ENCODE measurements at regions not wholly inside any gene's neighbourhood (a gene's known extent, or its start where the extent isn't known, plus 50 kb on each side); places are given as distances from the start of the nearest gene placed in this dataset.

GRCh38 chr1:208565756-208566440 lies 321.7 kb upstream of the PLXNA2 start:
- Mint-ChIP-seq H3K36me3 (ENCODE audit: insufficient read depth) (no peaks in the 10 kb centered on the region), H3K4me3 (ENCODE audit: low read depth) (no peak overlapping the region), H3K27ac (no peak overlapping the region), H3K9me3 (ENCODE audit: low read depth) (peaks cover 8% of the 10 kb centered on the region), H3K27me3 (peaks cover 9% of the 10 kb centered on the region), H3K4me1 (ENCODE audit: low read depth) (no peaks in the 10 kb centered on the region)
- no peak for DNase-seq (ENCODE audit: low spot score, unreplicated experiment)
- TF ChIP-seq, protein P1, sequence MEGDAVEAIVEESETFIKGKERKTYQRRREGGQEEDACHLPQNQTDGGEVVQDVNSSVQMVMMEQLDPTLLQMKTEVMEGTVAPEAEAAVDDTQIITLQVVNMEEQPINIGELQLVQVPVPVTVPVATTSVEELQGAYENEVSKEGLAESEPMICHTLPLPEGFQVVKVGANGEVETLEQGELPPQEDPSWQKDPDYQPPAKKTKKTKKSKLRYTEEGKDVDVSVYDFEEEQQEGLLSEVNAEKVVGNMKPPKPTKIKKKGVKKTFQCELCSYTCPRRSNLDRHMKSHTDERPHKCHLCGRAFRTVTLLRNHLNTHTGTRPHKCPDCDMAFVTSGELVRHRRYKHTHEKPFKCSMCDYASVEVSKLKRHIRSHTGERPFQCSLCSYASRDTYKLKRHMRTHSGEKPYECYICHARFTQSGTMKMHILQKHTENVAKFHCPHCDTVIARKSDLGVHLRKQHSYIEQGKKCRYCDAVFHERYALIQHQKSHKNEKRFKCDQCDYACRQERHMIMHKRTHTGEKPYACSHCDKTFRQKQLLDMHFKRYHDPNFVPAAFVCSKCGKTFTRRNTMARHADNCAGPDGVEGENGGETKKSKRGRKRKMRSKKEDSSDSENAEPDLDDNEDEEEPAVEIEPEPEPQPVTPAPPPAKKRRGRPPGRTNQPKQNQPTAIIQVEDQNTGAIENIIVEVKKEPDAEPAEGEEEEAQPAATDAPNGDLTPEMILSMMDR (IDR thresholded peaks at IDR 0.05; ENCODE audit: unreplicated experiment) = no peak

DNA sequence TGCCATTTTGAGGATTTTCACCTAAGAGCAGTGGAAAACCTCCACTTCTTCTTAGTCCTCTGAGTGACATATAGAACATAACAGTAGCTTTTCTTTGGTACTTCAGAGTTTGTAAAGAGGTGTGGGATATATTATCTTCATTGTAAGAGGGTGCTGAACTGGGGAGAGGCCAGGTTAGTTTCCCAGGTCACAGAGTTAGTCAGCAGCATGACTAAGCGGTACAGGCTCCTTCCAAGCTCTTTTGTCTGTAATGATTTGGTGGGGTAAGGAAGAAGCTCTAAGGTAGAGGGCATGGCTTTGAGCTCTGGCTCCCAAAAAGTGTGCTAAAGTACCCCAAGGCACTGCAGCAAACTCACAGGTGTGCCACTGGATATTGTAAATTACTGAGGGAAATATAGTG lies 325.0 kb upstream of the PLXNA2 start:
- H3K27ac Mint-ChIP-seq = no peak overlapping the region
- H3K4me1 Mint-ChIP-seq (ENCODE audit: low read depth) = no peaks in the 10 kb centered on the region

DNA sequence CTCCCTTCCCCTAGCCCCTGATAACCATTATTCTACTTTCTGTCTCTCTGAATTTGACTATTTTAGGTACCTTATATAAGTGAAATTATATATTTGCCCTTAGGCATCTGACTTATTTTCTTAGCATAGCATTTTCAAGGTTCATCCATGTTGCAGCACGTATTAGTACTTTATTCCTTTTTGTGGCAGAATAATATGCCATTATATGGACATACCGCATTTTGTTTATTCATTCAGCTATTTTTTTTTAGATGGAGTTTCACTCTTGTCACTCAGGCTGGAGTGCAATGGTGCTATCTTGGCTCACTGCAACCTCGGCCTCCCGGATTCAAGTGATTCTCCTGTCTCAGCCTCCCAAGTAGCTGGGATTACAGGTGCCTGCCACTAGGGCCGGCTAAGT lies 326.2 kb upstream of the PLXNA2 start:
- Mint-ChIP-seq H3K27ac (no peak overlapping the region), H3K27me3 (peaks cover 4% of the 10 kb centered on the region), H3K4me1 (ENCODE audit: low read depth) (no peaks in the 10 kb centered on the region), H3K4me3 (ENCODE audit: low read depth) (no peak overlapping the region), H3K36me3 (ENCODE audit: insufficient read depth) (no peaks in the 10 kb centered on the region), H3K9me3 (ENCODE audit: low read depth) (peaks cover 8% of the 10 kb centered on the region)
- no peak for DNase-seq (ENCODE audit: low spot score, unreplicated experiment)
- TF ChIP-seq, protein P1 (IDR thresholded peaks at IDR 0.05; ENCODE audit: unreplicated experiment) = no peak

More for the DNA sequence above, 325.0 kb upstream of the PLXNA2 start:
- Mint-ChIP-seq H3K36me3 (ENCODE audit: insufficient read depth) (no peaks in the 10 kb centered on the region), H3K9me3 (ENCODE audit: low read depth) (peaks cover 8% of the 10 kb centered on the region), H3K27me3 (peaks cover 4% of the 10 kb centered on the region), H3K4me3 (ENCODE audit: low read depth) (no peak overlapping the region)
- no peak for DNase-seq (ENCODE audit: low spot score, unreplicated experiment)
- TF ChIP-seq, protein P1 (IDR thresholded peaks at IDR 0.05; ENCODE audit: unreplicated experiment) = no peak

GRCh38 chr1:208576425-208576824 lies 332.2 kb upstream of the PLXNA2 start:
- Mint-ChIP-seq H3K4me3 (ENCODE audit: low read depth) (no peak overlapping the region), H3K4me1 (ENCODE audit: low read depth) (no peaks in the 10 kb centered on the region), H3K27ac (no peak overlapping the region), H3K27me3 (peaks cover 10% of the 10 kb centered on the region), H3K9me3 (ENCODE audit: low read depth) (no peaks in the 10 kb centered on the region), H3K36me3 (ENCODE audit: insufficient read depth) (no peaks in the 10 kb centered on the region)
- DNase-seq (ENCODE audit: low spot score, unreplicated experiment) = no peak
- TF ChIP-seq, protein P1 (IDR thresholded peaks at IDR 0.05; ENCODE audit: unreplicated experiment) = no peak

- H3K4me1 Mint-ChIP-seq (ENCODE audit: low read depth) = peaks cover 4% of the 10 kb centered on the region
- no peak for DNase-seq (ENCODE audit: low spot score, unreplicated experiment)
- no peak overlapping the region for H3K27ac Mint-ChIP-seq
- no peak overlapping the region for H3K4me3 Mint-ChIP-seq (ENCODE audit: low read depth)
- TF ChIP-seq, protein P1 (IDR thresholded peaks at IDR 0.05; ENCODE audit: unreplicated experiment) = no peak
- no peaks in the 10 kb centered on the region for H3K36me3 Mint-ChIP-seq (ENCODE audit: insufficient read depth)
- H3K27me3 Mint-ChIP-seq = peaks cover 10% of the 10 kb centered on the region
- no peaks in the 10 kb centered on the region for H3K9me3 Mint-ChIP-seq (ENCODE audit: low read depth)
These were observed 333.3 kb upstream of the PLXNA2 start for GRCh38 chr1:208577381-208577905.
